NCI-H1048 (cell line): ENCODE measurements at regions not wholly inside any gene's neighbourhood (a gene's known extent, or its start where the extent isn't known, plus 50 kb on each side); places are given as distances from the start of the nearest gene placed in this dataset.

ENCODE experiments used
- DNase-seq: peaks from one replicate; lab custom pipeline; 2025; lab: John Stamatoyannopoulos, UW

DNA sequence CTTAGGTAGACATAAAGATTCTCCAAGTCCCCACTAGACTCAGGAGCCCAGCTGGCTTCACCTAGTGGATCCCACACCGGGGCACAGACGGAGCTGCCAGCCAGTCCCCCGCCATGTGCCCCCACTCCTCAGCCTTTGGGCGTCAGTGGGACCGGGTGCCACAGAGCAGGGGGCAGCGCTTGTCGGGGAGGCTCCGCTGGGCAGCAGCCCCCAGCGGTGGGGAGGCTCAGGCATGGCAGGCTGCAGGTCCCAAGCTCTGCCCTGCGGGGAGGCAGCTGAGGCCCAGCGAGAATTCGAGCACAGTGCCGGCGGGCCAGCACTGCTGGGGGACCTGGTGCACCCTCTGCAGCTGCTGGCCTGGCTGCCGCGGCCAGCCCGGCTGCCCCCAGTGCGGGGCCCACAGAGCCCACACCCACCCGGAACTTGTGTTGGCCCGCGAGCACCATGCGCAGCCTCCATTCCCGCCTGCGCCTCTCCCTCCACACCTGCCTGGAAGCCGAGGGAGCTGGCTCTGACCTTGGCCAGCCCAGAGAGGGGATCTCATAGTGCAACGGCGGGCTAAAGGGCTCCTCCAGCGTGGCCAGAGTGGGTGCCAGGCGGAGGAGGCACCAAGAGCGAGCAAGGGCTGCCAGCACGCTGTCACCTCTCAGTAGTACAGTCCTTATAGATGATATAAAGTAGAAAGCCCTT, 390.7 kb downstream of the PLK2 start:
- no peak for DNase-seq

DNA sequence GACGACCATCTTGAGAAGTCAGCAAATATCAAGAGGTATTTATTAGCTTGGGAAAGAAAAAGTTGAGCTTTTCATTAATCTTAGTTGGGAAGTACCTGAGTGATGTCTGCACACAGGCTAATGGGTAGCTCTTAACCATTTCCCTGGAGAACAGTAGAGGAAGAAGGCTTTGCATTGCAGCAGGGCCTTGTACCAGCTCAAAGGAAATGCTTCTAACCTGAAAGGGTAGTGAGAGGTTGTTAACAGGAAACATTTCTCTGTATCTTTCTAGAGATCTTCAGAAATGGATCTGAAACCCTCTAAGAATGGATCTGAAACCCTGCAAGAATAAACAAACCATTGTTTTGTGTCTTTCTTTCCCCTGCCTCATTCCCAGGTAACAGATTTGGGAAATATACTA, 393.3 kb downstream of the PLK2 start:
- DNase-seq = no peak

DNA sequence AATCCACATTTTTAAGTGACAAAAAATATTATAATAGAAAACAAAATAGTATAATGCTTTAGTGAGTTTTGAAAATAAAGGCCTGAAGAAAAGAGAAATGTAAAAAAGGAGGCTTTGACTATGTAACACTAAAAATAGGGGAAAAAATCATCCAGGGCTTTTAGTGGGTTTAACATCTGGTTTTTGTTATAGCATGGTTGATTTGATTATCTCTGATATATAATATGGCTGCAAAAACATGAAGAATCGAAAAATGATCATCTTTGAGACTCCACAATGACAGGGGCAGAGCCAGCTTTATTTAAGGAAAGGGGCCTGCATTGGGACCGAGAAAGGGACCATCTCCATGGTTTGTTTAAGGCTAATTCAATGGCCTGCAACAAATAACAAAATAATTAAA, 393.8 kb downstream of the PLK2 start:
- no peak for DNase-seq

GRCh38 chr5:58064801-58065200, 395.1 kb downstream of the PLK2 start:
- peak; percentile 47 for DNase-seq

DNA sequence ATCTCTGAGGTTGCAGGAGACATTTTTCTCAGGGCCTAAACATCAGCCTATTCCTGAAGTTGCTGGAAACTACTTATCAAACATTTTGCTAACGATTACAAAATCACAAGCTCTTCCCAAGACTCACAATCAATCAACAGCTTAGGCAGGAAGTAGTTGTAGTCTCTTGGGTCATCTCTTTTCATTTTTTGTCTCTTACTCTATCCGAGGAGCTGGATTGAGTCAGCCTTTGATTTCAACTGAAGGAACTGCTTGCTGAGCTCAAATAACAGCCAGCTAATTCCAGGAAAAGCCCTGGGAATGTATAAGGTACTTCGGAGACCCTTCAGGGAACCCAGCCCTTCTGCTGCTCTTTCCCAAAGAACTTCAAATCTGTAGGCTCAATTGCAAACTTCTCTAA, 398.9 kb downstream of the PLK2 start:
- DNase-seq = no peak

- no peak for DNase-seq
Observed at GRCh38 chr5:58057324-58057723, 402.6 kb downstream of the PLK2 start.

DNA sequence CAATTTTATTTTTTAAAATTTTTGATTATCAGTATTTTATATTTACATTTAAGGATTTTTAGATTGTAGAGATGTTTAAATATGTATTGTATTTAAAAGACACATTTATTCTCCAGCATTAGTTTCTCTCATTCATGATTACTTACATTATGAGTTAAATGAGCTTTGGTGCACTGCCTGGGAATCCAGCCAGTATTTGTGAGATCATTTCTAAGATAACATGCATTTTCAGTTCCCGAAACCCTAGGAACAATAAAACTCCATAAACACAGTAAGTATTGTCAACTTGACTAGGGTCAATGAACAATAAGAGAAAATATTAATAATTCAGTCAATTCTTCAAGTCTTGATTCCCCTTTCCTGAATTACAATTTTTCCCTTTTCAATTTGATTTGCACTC, 403.3 kb downstream of the PLK2 start:
- no peak for DNase-seq

DNA sequence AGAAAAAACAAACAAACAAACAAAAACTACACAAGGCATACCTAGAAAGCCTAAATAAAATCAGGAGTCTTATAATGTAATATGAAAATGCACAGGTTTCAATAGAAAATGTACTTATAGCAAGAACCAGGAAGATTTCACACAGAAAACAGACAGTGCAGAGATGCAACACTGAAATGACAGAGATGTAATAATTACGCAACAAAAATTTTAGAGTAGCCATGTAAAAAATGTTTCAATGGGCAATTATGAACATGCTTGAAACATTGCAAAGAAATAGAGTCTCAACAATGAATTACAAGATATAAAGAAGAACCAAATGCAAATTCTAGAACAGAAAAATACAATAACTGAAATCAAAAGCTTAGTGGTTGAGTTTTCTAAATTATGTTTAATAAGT, 405.9 kb downstream of the PLK2 start:
- DNase-seq = no peak

DNA sequence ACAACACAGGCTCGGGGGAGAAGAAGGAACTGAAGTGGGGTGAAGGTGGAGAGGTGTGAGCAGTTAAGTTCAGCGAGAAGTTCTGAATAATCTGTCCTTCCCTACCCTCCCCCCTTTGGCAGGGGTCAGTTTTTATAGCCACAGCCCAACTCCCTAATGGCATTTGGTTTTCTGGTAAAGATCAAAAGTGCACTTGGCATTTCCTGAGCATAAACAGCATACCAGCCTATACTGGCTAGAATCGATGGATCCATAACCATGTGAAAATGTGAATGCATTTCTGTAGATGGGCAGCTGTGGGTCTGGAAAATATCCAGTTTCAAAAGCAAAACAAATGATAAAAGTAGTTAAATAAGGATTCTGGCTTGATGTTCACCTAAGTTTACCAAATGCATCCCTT, 410.9 kb downstream of the PLK2 start:
- DNase-seq = no peak

- no peak for DNase-seq
Observed at GRCh38 chr5:58048185-58048925, 411.5 kb downstream of the PLK2 start.

GRCh38 chr5:58046371-58046770, 413.5 kb downstream of the PLK2 start:
- DNase-seq = no peak

- no peak for DNase-seq
Observed at GRCh38 chr5:58044166-58044565, 415.7 kb downstream of the PLK2 start.

- no peak for DNase-seq
Observed at GRCh38 chr5:58043032-58043945, 416.6 kb downstream of the PLK2 start.

DNA sequence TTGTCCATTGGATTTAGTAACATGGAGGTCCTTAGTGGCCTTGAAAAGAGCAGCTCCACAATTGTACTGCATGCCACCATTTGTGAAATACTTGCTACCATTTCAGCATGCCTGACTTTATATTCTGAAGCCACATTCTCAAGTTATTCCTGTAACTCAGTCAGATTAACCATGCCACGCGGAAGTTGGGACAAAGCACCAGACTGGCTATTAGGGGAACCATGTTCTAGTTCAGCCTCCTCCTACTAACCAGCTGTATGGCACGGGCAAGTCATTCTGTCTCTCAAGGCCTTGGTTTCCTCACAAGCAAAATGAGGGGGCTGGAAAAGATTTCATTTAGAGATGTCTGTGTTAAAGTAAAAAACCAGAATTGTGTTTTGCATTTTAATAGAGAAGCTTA, 418.0 kb downstream of the PLK2 start:
- DNase-seq = no peak

DNA sequence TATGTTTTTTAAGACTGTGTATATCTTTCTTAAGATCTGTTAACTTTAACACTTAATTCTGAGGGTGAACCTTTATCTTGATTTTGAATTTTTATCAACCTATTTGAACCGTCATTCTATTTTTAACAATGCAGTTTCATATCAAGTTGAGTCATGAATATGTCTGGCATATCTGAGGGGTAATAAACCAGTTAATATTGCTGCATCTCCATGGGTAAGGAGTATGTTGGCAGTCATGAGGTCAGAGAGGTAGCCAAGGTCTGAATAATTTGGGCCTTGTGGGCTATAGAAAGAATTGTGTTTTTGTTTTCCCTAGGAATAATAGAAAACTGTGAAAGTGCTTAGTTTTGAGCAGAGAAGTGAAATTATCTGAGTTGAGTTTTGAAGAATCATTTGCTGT, 419.0 kb downstream of the PLK2 start:
- no peak for DNase-seq

GRCh38 chr5:58040044-58040443, 419.8 kb downstream of the PLK2 start:
- no peak for DNase-seq

GRCh38 chr5:58037899-58038298, 422.0 kb downstream of the PLK2 start:
- DNase-seq = no peak

GRCh38 chr5:58025809-58026208, 434.1 kb downstream of the PLK2 start:
- no peak for DNase-seq

- no peak for DNase-seq
Observed at GRCh38 chr5:58024151-58024550, 435.7 kb downstream of the PLK2 start.

DNA sequence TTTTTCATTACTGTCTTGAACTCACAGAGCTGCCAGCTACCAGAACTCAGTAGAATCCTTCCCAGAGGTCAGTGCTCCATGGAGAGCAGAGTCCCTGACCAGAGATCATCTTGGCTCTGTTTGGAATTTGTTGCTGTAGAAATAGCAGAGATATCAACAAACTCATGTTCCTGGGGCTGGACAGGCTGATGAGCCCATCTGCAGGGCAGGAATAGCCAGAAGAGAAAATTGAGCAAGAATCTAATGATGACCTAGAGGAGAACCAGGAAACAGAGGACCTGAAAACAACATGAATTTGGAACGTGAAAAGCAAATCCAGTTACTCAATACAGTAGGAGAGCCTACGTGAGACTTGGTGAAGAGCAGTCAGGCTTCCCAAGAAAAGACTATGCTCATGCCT, 437.8 kb downstream of the PLK2 start:
- no peak for DNase-seq

DNA sequence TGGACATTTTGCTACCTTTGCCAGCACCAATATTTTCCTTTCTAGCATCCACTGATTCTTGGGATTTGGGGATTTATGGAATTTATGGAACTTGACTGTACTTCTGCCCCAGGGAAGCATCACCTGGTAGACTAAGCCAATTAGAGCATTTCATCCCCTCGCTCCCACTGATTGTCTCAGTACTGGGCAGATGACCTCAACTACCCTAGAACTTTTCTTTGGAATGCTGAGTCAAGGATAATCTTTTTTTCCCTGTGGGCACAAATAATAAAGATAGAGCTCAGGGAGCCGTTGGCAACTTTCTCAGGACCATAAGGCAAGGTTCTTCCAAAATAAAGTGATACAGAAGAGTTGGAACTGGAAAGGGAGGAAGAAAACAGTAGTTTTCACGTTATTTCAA, 438.4 kb downstream of the PLK2 start:
- no peak for DNase-seq

DNA sequence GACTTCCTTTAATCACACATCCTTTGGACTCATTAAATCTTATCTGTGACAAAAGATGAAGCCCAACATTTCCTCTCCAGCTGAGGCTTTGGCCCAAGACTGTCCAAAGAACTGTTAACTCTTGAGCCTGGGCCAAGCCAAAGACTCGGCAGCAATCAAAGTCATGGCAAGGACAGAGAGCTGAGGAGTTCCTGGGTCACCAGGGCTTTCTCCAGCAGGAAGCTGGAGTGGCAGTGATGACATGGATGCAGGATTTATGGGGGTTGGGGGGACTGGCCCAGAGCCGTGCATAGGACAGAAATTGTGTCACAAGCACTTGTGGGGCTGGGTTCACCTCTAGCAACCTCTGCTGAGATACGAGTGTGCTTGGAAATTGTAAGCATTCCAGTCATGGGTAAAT, 440.3 kb downstream of the PLK2 start:
- DNase-seq = no peak

- DNase-seq = no peak
Observed at GRCh38 chr5:58018016-58018415, 441.9 kb downstream of the PLK2 start.
